HG03135 (cell line): ENCODE measurements at regions not wholly inside any gene's neighbourhood (a gene's known extent, or its start where the extent isn't known, plus 50 kb on each side); places are given as distances from the start of the nearest gene placed in this dataset.

Experiments used
- ATAC-seq: cut with Tn5 transposase; IDR thresholded peaks from one replicate; pipeline ENCODE4 v1.9.1; 2021; ENCODE audit warnings: mild to moderate bottlenecking, moderate library complexity; ENCODE audit not compliant: unreplicated experiment

DNA sequence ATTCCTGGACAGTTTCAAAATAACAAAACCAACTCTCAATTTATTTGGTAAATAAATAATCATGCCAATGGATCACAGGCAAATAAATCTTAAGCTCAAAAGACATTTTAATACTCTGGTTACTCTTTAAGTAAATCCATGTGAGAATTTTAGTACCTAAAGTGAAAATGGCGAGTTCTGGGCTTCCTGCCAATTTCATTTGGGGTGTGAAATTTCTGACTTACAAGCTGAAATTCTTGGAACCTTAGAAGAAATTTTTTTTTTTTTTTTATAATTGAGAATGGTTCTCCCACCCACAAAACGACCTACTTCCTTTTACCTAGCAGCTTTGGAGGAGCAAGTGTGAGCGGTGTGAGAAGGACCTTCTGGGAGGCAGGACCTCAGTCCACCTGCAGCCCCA is 354.5 kb upstream of the NBEA start:
- ATAC-seq: no peak

DNA sequence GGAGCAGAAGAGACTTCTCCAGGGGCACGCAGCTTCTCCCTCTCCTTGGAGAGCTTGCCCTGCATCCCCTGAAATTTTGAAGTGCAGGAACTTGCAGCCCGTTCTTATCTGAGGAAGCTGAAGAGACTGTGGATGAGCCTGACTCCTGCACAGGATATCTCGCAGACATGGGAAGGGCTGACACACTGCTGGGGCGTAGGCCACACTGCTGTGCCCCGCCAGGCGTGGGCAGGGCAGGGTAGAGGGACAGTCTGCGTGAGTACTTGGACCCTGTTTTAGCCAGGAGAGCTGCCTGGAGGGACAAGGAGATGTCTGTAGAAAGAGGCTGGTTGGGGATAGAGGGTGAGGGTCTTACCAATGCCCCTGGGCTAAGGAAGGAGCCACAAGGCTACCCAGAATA is 353.7 kb upstream of the NBEA start:
- ATAC-seq: no peak

GRCh38 chr13:34589581-34589980 is 352.5 kb upstream of the NBEA start:
- no peak for ATAC-seq

GRCh38 chr13:34591129-34591528 is 350.9 kb upstream of the NBEA start:
- no peak for ATAC-seq

- no peak for ATAC-seq
Measured at GRCh38 chr13:34591900-34592529, 350.1 kb upstream of the NBEA start.

DNA sequence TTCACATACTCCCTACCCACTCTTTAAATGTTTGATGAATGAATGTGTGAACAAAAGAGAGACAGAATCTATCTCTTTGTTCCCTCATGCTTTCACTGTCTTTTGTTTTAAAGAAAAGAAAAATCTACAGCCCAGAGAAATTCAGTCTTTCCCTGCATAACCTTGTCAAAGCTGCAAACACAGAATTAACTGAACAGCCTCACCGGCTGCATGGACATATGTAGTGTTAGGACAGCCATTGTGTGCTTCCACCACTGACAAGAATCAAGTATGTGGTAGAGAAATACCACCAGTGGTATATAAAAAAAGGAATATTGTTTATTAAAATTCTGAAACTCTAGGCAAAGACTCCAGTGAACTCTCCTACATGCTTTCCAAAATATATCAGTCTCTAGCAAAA is 348.4 kb upstream of the NBEA start:
- ATAC-seq: no peak

GRCh38 chr13:34594507-34594906 is 347.6 kb upstream of the NBEA start:
- no peak for ATAC-seq

DNA sequence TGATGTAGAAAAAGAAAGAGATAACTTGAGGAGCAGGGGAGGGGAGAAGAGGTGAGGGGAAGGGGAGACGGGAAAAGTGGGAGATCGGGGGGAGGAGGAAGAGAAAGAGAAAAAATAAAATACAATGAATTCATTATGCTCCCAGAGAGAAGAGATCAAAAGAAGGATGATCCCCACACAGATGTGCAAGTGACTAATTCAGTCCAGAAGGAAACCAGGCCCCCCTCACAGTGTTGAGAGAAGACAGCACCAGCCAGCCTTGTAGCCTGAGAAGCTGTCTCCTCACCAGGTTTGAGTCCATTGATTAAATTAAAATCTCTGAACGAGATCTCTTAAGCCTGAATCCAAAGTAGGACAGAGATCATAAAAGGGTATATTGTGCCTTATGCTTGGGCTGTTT is 333.7 kb upstream of the NBEA start:
- ATAC-seq: no peak

DNA sequence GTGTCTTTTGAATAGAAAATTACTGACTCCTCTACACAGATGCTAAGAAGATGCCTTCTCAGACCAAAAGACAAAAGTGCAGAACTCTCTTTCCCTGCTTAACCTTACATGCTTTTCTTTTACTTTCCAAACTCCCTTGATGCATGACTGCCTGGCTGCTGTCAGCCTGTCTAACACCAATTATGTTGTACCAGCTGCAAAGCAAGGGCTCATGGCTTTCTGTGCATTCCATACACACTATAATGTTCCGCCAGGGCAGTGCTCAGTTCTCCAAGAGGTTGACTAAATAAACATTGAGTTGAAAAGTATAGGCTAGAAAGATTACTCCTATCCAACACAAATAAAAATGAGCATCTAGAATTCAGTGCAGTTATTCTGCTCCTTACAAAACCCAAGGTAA is 330.4 kb upstream of the NBEA start:
- ATAC-seq: no peak

DNA sequence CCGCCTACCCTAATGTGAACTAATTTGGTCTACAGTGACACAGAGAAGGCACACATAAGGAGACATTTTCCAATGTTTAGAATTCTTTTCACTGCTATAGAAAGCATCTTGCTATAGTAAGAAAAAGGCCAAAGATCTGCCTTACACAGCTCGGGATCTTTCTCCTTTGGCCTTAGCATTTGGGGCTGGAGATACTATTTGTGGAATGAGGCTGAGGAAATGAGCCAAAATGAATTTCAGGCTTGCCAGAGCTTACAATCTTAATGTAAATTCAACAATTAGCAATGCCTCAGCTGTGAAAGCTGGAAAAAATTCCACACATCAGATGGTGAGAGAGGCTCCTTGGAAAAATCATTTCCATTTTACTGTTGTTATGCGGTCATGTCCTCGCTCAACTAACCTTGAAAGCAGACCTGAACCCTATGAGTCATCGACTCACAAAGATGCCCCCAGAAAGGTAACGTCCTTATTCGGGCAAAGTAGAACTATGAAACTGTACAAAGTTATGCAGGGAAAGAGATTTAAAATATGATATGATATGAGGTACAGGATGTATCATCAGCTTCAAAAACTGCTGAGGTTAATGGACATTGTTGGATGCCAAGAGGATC is 324.5 kb upstream of the NBEA start:
- ATAC-seq: no peak

DNA sequence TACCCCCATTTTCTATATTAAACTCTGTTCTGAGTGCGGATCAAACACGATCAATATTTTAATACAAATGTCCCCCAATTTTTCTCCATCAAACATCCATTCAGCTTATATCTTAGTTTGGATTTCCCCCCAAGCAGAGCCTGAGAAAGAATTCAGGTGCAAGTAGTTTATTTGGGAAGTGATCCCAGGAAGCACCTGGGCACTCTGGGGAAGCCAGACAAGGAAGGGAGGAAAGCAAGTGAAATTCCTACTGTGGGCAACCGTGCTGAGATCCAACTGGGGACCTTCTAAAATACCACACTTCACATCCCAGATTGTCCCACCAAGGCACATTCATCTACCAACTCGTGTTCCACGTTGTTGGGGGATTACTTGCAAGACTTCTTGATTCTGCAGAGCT is 323.4 kb upstream of the NBEA start:
- no peak for ATAC-seq

DNA sequence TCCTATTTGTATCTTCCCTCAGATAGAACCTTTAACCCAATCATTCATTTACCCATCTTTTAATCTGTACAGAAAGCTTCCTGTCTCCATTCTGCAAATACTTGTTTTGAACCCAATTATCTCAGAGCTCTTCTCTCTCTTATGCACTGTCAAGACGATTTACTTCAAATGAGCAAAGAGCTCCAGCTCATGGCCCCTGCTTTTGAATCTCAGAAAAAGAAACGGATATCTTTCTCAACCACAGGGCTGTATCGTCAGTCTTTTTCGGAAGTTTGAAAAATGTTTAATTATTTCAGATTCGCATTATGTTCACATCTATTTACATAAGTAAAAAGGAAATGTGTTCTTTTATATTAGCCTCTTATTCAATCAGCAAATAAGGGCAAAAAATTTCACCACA is 322.7 kb upstream of the NBEA start:
- no peak for ATAC-seq

- no peak for ATAC-seq
Measured at GRCh38 chr13:34620074-34620850, 321.8 kb upstream of the NBEA start.

DNA sequence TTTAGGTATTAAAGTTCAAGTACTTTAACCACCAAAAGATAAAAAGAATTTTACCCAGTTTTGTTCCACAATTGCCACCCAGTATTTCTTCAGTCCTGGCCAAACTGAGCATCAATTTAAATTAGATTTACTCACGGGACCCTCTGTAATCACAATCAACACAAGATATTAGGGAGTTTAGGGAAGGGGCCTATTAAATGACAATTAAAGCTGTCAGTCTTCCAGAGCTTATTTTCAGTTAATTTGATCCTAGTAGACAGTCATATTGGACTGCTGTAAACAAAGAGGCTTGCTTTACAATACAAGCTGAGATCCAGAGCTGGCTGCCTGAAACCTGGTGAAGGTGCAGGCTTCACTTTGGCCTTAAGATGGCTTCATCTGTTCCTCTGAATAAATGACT is 321.2 kb upstream of the NBEA start:
- ATAC-seq: no peak

GRCh38 chr13:34623331-34623730 is 318.7 kb upstream of the NBEA start:
- no peak for ATAC-seq

GRCh38 chr13:34627509-34628208 is 314.4 kb upstream of the NBEA start:
- no peak for ATAC-seq

DNA sequence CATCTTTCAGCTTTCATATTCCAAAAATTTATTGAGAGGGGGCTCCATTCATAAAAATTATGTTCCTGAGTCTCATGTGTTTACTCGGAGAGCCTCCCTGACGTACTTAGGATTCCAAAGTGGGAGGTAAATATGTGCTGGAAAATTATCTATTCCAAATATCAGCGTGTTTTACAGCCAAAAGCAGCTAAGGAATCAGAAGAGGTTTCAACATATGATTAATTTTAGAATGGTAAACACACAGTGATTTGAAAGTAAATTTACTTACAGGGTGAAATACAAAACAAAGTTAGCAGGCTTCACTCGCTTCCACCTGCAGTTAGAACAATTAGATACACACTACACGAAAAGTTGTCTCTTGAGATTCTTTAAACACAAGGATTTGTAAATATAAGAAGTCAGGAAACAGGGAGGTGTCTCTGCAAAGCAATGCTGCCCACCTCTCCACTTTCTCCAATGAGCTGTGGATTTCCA is 313.8 kb upstream of the NBEA start:
- no peak for ATAC-seq

GRCh38 chr13:34634448-34634847 is 307.6 kb upstream of the NBEA start:
- no peak for ATAC-seq

- no peak for ATAC-seq
Measured at GRCh38 chr13:34637138-34637537, 304.9 kb upstream of the NBEA start.

- no peak for ATAC-seq
Measured at GRCh38 chr13:34637636-34638035, 304.4 kb upstream of the NBEA start.

DNA sequence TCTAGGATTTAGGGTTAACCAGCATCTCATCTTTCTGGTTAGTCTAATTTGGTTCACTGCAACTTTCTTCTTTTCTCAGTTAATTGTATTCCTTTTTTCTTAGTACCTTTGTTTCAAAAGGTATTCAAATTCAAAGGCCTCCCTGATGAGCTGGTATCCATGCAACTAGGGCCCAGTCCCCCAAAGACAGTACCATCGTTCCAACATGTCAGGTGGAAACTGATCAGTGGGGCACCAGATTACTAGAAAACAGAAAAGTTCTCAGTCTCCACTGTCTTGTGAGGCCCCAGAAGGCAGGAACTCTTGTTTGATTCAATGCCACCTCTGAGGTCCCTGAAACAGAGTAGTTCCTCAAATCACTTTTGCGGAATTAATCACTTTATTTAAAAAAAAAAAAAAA is 303.2 kb upstream of the NBEA start:
- ATAC-seq: no peak
